Glutamatergic neuron (in vitro differentiated cells): ENCODE measurements at regions not wholly inside any gene's neighbourhood (a gene's known extent, or its start where the extent isn't known, plus 50 kb on each side); places are given as distances from the start of the nearest gene placed in this dataset.

Experiments used
- DNase-seq: peaks from one replicate; pipeline ENCODE4 v3.0.0; 2022
- H3K27ac Mint-ChIP-seq: one replicate; pipeline ENCODE4 v1.8.0; 2020; ENCODE audit warnings: mild to moderate bottlenecking, mixed read lengths, inconsistent platforms; ENCODE audit not compliant: unreplicated experiment
- H3K27me3 Mint-ChIP-seq: one replicate; pipeline ENCODE4 v1.8.0; 2020; ENCODE audit warnings: mild to moderate bottlenecking, moderate library complexity, mixed read lengths, inconsistent platforms; ENCODE audit not compliant: unreplicated experiment
- H3K36me3 Mint-ChIP-seq: one replicate; pipeline ENCODE4 v1.8.0; 2020; ENCODE audit warnings: mild to moderate bottlenecking, mixed read lengths, inconsistent platforms; ENCODE audit not compliant: unreplicated experiment
- H3K4me1 Mint-ChIP-seq: one replicate; pipeline ENCODE4 v1.8.0; 2020; ENCODE audit warnings: mild to moderate bottlenecking, low read depth, mixed read lengths, inconsistent platforms; ENCODE audit not compliant: unreplicated experiment
- H3K4me3 Mint-ChIP-seq: one replicate; pipeline ENCODE4 v1.8.0; 2020; ENCODE audit warnings: mild to moderate bottlenecking, mixed read lengths, inconsistent platforms; ENCODE audit not compliant: unreplicated experiment
- H3K9me3 Mint-ChIP-seq: one replicate; pipeline ENCODE4 v1.8.0; 2020; ENCODE audit warnings: mild to moderate bottlenecking, moderate library complexity, mixed read lengths, inconsistent platforms; ENCODE audit not compliant: unreplicated experiment
- CTCF ChIP-seq: fragments of 200-600 bp; sonication (generic); IDR thresholded peaks from one replicate; pipeline ENCODE4 v1.5.0; 2021; ENCODE audit not compliant: partially characterized antibody, unreplicated experiment

GRCh38 chr2:61722800-61723199, 131.1 kb downstream of the FAM161A start:
- Mint-ChIP-seq H3K4me1 (no peaks in the 10 kb centered on the region), H3K4me3 (no peak overlapping the region), H3K36me3 (peaks cover 5% of the 10 kb centered on the region), H3K9me3 (peaks cover 2% of the 10 kb centered on the region), H3K27me3 (no peaks in the 10 kb centered on the region), H3K27ac (no peak overlapping the region)
- TF ChIP-seq CTCF: no peak
- no peak for DNase-seq

GRCh38 chr2:61722318-61722717, 131.5 kb downstream of the FAM161A start:
- no peak for TF ChIP-seq CTCF
- Mint-ChIP-seq H3K4me3 (no peak overlapping the region), H3K9me3 (peaks cover 2% of the 10 kb centered on the region), H3K27me3 (no peaks in the 10 kb centered on the region), H3K27ac (no peak overlapping the region), H3K4me1 (no peaks in the 10 kb centered on the region), H3K36me3 (peaks cover 5% of the 10 kb centered on the region)
- no peak for DNase-seq

DNA sequence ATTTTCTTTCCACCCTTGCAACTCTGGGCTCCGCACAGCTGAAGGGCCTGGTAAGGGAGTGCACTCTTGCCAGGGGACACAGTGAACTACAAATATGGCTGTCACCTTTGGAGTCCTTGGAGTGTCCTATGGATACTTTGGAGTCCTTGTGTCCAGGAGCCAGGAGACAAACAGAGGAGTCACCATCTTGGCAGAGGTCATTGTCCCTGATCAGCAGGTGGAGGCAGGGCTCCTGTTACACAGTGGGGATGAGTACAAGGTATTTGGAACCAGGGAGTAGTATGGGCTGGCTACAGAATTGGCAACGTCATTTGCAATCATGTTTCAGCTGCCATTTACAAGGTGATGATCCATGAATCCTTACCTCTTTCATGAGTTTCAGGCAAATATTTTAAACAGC, 132.5 kb downstream of the FAM161A start:
- H3K36me3 Mint-ChIP-seq: peaks cover 5% of the 10 kb centered on the region
- H3K4me1 Mint-ChIP-seq: no peaks in the 10 kb centered on the region
- no peak overlapping the region for H3K4me3 Mint-ChIP-seq
- no peak for TF ChIP-seq CTCF
- H3K9me3 Mint-ChIP-seq: peaks cover 2% of the 10 kb centered on the region
- no peaks in the 10 kb centered on the region for H3K27me3 Mint-ChIP-seq
- no peak overlapping the region for H3K27ac Mint-ChIP-seq
- DNase-seq: no peak

DNA sequence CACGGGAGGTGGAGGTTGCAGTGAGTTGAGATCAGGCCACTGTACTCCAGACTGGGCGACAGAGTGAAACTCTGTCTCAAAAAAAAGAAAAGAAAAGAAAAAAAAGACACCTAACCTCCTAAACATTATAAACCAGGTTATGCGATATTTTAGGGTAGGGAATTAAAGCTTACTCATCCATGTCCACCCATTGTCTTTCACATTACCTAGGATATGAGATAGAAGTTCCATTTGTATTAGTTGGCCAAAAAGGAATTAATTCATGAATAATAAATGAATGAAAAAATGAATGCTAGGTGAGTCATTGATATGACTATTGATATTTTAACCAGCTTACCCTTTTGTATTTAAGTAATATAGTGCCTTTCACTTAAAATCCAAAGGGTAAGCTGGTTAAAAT, 132.9 kb downstream of the FAM161A start:
- Mint-ChIP-seq H3K27me3 (no peaks in the 10 kb centered on the region), H3K4me3 (no peak overlapping the region), H3K9me3 (no peaks in the 10 kb centered on the region), H3K27ac (no peak overlapping the region), H3K36me3 (peaks cover 1% of the 10 kb centered on the region), H3K4me1 (no peaks in the 10 kb centered on the region)
- DNase-seq: no peak
- TF ChIP-seq CTCF: no peak

- Mint-ChIP-seq H3K27me3 (no peaks in the 10 kb centered on the region), H3K4me1 (no peaks in the 10 kb centered on the region), H3K4me3 (no peak overlapping the region), H3K9me3 (no peaks in the 10 kb centered on the region), H3K36me3 (no peaks in the 10 kb centered on the region), H3K27ac (no peak overlapping the region)
- no peak for TF ChIP-seq CTCF
- no peak for DNase-seq
These were observed 134.9 kb downstream of the FAM161A start for GRCh38 chr2:61718965-61719364.
